ENCODE measurements at regions not wholly inside any gene's neighbourhood (a gene's known extent, or its start where the extent isn't known, plus 50 kb on each side); places are given as distances from the start of the nearest gene placed in this dataset.

- TF ChIP-seq CTCF (IDR thresholded peaks at IDR 0.05; ENCODE audit: insufficient read depth in 1 of 2, low read depth in 1 of 2, low read length in 1 of 2, severe bottlenecking in 1 of 2, unreplicated experiment in 1 of 2): no peak
- H3K27me3 ChIP-seq (replicated peaks; ENCODE audit: control insufficient read depth, insufficient read depth, low read length): no peaks in the 10 kb centered on the region
- H3K4me3 ChIP-seq (ENCODE audit: low read depth, low read length): no peak overlapping the region
- DNase-seq: no peak
- Mint-ChIP-seq H3K4me3 (ENCODE audit: unreplicated experiment) (no peak overlapping the region), H3K4me1 (ENCODE audit: low read depth, unreplicated experiment) (no peaks in the 10 kb centered on the region), H3K27ac (ENCODE audit: unreplicated experiment) (no peak overlapping the region), H3K27me3 (ENCODE audit: insufficient read depth, unreplicated experiment) (peaks cover 7% of the 10 kb centered on the region), H3K36me3 (ENCODE audit: insufficient read depth, unreplicated experiment) (no peaks in the 10 kb centered on the region), H3K9me3 (ENCODE audit: unreplicated experiment) (no peaks in the 10 kb centered on the region)
- no TSS peak for BruUV-seq (replicated peaks)
- POLR2A ChIA-PET: no interaction called here
- no peaks in the 10 kb centered on the region for H3K9me3 ChIP-seq
- no peaks in the 10 kb centered on the region for H3K4me1 ChIP-seq
- intact Hi-C loops (cut with micrococcal nuclease; ENCODE audit: unreplicated experiment): no loop called here
- CTCF ChIA-PET: no interaction called here
- no peaks in the 10 kb centered on the region for H3K36me3 ChIP-seq (ENCODE audit: control insufficient read depth, insufficient read depth, low read length)
Measured at GRCh38 chr3:34407281-34407680, 608.9 kb downstream of the PDCD6IP start.

GRCh38 chr3:34408088-34408487, 609.7 kb downstream of the PDCD6IP start:
- H3K4me1 ChIP-seq: no peaks in the 10 kb centered on the region
- DNase-seq: no peak
- H3K9me3 ChIP-seq: no peaks in the 10 kb centered on the region
- no TSS peak for BruUV-seq (replicated peaks)
- ChIA-PET CTCF (no interaction called here), POLR2A (no interaction called here)
- H3K9me3 Mint-ChIP-seq (ENCODE audit: unreplicated experiment): no peaks in the 10 kb centered on the region
- H3K4me1 Mint-ChIP-seq (ENCODE audit: low read depth, unreplicated experiment): no peaks in the 10 kb centered on the region
- no peak for TF ChIP-seq CTCF (IDR thresholded peaks at IDR 0.05; ENCODE audit: insufficient read depth in 1 of 2, low read depth in 1 of 2, low read length in 1 of 2, severe bottlenecking in 1 of 2, unreplicated experiment in 1 of 2)
- no peaks in the 10 kb centered on the region for H3K36me3 ChIP-seq (ENCODE audit: control insufficient read depth, insufficient read depth, low read length)
- intact Hi-C loops (cut with micrococcal nuclease; ENCODE audit: unreplicated experiment): no loop called here
- peaks cover 7% of the 10 kb centered on the region for H3K27me3 Mint-ChIP-seq (ENCODE audit: insufficient read depth, unreplicated experiment)
- H3K27me3 ChIP-seq (replicated peaks; ENCODE audit: control insufficient read depth, insufficient read depth, low read length): no peaks in the 10 kb centered on the region
- no peak overlapping the region for H3K4me3 Mint-ChIP-seq (ENCODE audit: unreplicated experiment)
- H3K27ac Mint-ChIP-seq (ENCODE audit: unreplicated experiment): no peak overlapping the region
- no peaks in the 10 kb centered on the region for H3K36me3 Mint-ChIP-seq (ENCODE audit: insufficient read depth, unreplicated experiment)
- no peak overlapping the region for H3K4me3 ChIP-seq (ENCODE audit: low read depth, low read length)

GRCh38 chr3:34411596-34411995, 613.2 kb downstream of the PDCD6IP start:
- DNase-seq: no peak
- Histone ChIP-seq H3K9me3 (no peaks in the 10 kb centered on the region), H3K4me3 (ENCODE audit: low read depth, low read length) (no peak overlapping the region), H3K27me3 (replicated peaks; ENCODE audit: control insufficient read depth, insufficient read depth, low read length) (no peaks in the 10 kb centered on the region), H3K36me3 (ENCODE audit: control insufficient read depth, insufficient read depth, low read length) (no peaks in the 10 kb centered on the region), H3K4me1 (no peaks in the 10 kb centered on the region)
- H3K36me3 Mint-ChIP-seq (ENCODE audit: insufficient read depth, unreplicated experiment): no peaks in the 10 kb centered on the region
- peaks cover 7% of the 10 kb centered on the region for H3K27me3 Mint-ChIP-seq (ENCODE audit: insufficient read depth, unreplicated experiment)
- no peak overlapping the region for H3K27ac Mint-ChIP-seq (ENCODE audit: unreplicated experiment)
- intact Hi-C loops (cut with micrococcal nuclease; ENCODE audit: unreplicated experiment): no loop called here
- ChIA-PET CTCF (no interaction called here), POLR2A (no interaction called here)
- no peak overlapping the region for H3K4me3 Mint-ChIP-seq (ENCODE audit: unreplicated experiment)
- no peak for TF ChIP-seq CTCF (IDR thresholded peaks at IDR 0.05; ENCODE audit: insufficient read depth in 1 of 2, low read depth in 1 of 2, low read length in 1 of 2, severe bottlenecking in 1 of 2, unreplicated experiment in 1 of 2)
- H3K4me1 Mint-ChIP-seq (ENCODE audit: low read depth, unreplicated experiment): no peaks in the 10 kb centered on the region
- BruUV-seq (replicated peaks): no TSS peak
- H3K9me3 Mint-ChIP-seq (ENCODE audit: unreplicated experiment): no peaks in the 10 kb centered on the region

All from Caco-2 (cell line).